ENCODE measurements at regions not wholly inside any gene's neighbourhood (a gene's known extent, or its start where the extent isn't known, plus 50 kb on each side); places are given as distances from the start of the nearest gene placed in this dataset.

DNA sequence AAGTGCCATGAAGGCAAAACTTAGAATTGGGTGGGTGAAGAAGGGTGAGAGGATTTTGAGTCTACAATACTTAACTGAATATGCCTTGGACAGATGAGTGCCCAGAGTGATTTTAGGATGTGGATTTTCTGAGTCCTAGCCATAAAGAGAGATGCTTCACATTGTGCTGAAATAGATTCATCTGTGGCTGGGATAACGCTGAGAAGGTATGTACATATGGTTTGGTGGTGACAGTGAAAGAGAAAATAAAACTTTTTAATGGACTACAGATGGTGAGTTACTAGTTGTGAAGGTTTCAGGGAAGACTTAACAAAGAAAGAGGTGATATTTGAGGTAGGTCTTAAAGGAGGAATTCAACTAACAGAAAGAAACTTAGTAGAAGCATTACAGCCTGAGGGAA, 265.8 kb downstream of the AKAIN1 start:
- TF ChIP-seq ELF1 (tag; IDR thresholded peaks at IDR 0.05): no peak
- TF ChIP-seq, protein P1, sequence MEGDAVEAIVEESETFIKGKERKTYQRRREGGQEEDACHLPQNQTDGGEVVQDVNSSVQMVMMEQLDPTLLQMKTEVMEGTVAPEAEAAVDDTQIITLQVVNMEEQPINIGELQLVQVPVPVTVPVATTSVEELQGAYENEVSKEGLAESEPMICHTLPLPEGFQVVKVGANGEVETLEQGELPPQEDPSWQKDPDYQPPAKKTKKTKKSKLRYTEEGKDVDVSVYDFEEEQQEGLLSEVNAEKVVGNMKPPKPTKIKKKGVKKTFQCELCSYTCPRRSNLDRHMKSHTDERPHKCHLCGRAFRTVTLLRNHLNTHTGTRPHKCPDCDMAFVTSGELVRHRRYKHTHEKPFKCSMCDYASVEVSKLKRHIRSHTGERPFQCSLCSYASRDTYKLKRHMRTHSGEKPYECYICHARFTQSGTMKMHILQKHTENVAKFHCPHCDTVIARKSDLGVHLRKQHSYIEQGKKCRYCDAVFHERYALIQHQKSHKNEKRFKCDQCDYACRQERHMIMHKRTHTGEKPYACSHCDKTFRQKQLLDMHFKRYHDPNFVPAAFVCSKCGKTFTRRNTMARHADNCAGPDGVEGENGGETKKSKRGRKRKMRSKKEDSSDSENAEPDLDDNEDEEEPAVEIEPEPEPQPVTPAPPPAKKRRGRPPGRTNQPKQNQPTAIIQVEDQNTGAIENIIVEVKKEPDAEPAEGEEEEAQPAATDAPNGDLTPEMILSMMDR (IDR thresholded peaks at IDR 0.05 in 2 of 3, conservative IDR thresholded peaks at IDR 0.05 in 1 of 3; ENCODE audit: insufficient read depth in 2 of 3, low read depth in 1 of 3, low read length in 3 of 3): no peak
